ENCODE measurements at regions not wholly inside any gene's neighbourhood (a gene's known extent, or its start where the extent isn't known, plus 50 kb on each side); places are given as distances from the start of the nearest gene placed in this dataset.

DNA sequence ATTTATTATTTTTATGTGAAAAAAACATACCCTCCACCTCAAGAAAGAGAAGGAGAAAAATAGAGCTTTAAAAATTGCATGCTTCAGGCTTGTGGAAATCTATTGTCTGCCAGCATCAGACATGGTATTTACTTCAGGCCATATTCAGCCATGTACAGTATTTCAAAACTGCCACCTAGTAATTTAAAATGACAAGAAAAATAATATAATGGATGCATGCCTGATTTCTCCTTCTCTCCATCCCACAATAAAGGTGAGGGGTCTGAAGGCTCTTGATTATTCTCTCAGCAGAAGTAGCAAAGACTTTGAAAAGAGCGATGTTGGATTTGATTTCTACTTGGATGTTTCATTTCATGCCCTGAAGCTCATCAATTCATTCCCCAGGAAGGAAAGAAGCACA lies 250.7 kb downstream of the TBC1D4 start:
- ATAC-seq = no peak
- DNase-seq = no peak

- DNase-seq (no peak), ATAC-seq (peak; percentile 83)
These were observed 255.1 kb downstream of the TBC1D4 start for GRCh38 chr13:75226733-75227435.

- no peak for ATAC-seq
- no peak for DNase-seq
These were observed 255.9 kb downstream of the TBC1D4 start for GRCh38 chr13:75226092-75226491.

DNA sequence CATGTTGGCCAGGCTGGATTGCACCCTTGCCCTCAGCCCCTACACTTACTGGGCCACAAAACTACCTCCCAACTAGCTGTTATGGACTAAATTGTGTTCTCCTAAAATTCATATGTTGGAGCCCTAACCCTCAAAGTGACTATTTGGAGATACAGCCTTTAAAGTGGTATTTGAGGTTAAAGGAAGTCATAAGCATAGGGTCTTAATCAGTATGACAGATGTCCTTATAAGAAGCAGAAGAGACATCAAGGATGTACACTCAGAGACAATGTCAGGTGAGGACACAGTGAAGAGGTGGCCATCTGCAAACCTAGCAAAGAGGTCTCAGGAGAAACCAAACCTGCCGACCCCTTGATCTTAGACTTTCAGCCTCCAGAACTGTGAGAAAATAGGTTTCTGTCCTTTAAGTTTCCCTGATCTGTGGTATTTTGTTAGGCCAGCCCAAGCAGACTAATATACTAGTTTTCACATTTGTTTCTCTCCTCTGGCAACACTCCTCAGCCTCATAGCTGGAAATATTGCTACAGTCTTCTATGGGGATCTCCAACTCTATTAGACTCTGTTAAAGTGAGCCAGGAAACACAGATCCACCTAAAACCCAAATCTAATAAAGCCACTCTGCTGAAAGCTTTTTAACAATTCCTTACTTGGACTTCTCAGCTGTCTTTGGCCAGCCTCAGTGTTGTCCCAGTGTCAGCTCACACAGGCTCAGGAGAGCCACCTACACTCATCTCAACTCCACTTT lies 256.5 kb downstream of the TBC1D4 start:
- no peak for ATAC-seq
- DNase-seq = no peak

DNA sequence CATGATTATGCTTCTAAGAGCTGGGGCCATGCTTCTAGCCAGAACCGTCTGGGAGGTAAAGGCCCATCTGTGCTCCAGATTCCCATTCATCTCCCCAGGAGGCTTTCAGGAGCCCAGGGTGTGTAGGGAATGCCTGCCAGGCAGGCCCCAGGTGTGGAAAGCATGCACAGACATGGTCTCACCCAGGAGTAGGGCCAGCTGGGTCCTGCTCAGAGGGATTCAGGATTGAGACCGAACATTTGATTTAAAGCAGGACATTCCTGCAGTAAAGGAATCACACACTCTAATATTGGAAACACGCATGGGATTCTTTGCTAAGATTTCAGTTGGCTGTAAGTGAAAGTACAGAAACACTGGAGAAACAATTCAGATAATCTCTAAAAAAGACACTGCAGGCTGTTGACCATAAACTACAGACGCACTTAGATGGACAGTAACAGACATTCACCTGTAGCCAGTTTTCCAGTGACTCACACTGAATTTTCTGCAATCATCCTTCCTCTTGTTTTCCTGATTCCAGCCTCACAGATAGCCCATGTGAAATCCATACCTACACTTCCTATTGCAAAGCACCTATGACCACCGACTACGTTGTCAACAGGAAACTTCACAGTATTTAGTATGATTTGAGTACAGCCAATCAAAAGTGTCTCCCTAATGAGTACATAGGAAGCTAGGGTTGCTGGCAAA lies 257.8 kb downstream of the TBC1D4 start:
- ATAC-seq (no peak), DNase-seq (no peak)

DNA sequence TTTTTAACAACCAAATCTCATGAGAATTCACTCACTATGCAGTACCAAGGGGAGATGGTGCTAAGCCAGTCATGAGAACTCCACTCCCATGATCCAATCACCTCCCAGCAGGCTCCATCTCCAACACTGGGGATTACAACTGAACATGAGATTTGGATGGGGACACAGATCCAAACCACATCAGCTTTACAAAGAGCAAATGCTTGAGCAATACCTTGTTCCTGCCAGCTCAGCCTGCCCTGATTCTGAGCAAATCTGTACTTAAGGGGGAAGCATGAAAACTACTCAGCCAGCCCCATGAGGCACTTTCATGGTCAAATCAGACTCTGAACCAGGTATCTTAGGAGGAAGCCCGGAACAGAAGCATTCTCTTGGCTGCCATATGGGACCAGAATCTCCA lies 259.9 kb downstream of the TBC1D4 start:
- DNase-seq (no peak), ATAC-seq (no peak)

GRCh38 chr13:75220861-75221260 lies 261.1 kb downstream of the TBC1D4 start:
- DNase-seq = no peak
- no peak for ATAC-seq

DNA sequence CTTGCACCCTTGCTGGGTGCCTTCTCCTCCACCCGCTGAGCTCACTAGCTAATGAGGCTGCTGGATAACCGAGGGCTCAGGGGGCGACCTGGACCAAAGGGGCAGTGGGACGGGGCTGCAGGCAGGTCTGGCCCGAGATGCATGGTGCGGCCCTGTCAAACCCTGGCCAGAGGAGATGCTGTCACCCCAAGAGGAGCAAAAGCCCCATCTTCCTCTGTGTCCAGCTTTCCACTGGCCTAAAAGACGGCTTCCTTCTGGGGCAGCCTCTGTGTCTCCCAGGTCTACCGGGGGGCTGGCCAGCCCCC lies 261.8 kb downstream of the TBC1D4 start:
- ATAC-seq = no peak

GRCh38 chr13:75219479-75220237 lies 262.3 kb downstream of the TBC1D4 start:
- peak; percentile 89 for DNase-seq
- ATAC-seq = peak; percentile 97

More for the DNA sequence above, 261.8 kb downstream of the TBC1D4 start:
- DNase-seq = no peak

DNA sequence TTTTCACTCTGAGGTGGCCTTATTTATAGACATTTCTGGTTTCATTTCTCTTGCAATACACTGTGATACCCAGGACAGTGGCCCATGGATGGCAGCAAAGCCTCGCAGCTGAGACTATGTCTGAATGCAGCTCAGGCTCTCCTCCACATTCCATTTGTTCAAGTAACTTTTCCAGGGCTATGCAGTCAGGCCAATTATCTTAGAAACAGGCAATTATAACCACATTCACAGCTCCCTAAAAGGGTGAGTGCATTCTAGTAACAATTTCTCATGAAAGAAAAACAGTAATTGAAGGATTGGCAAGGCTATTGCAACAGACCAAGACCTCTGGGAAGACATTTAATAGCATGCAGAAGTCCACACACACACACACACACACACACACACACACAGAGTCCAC lies 264.0 kb downstream of the TBC1D4 start:
- DNase-seq = no peak
- ATAC-seq = no peak

- DNase-seq (no peak), ATAC-seq (no peak)
These were observed 265.9 kb downstream of the TBC1D4 start for GRCh38 chr13:75216038-75216437.

GRCh38 chr13:75214846-75215245 lies 267.1 kb downstream of the TBC1D4 start:
- ATAC-seq (no peak), DNase-seq (no peak)

GRCh38 chr13:75202981-75203380 lies 279.0 kb downstream of the TBC1D4 start:
- DNase-seq = no peak

GRCh38 chr13:75197803-75198202 lies 284.2 kb downstream of the TBC1D4 start:
- no peak for DNase-seq
- no peak for ATAC-seq

More at GRCh38 chr13:75202981-75203380, 279.0 kb downstream of the TBC1D4 start:
- ATAC-seq = no peak

DNA sequence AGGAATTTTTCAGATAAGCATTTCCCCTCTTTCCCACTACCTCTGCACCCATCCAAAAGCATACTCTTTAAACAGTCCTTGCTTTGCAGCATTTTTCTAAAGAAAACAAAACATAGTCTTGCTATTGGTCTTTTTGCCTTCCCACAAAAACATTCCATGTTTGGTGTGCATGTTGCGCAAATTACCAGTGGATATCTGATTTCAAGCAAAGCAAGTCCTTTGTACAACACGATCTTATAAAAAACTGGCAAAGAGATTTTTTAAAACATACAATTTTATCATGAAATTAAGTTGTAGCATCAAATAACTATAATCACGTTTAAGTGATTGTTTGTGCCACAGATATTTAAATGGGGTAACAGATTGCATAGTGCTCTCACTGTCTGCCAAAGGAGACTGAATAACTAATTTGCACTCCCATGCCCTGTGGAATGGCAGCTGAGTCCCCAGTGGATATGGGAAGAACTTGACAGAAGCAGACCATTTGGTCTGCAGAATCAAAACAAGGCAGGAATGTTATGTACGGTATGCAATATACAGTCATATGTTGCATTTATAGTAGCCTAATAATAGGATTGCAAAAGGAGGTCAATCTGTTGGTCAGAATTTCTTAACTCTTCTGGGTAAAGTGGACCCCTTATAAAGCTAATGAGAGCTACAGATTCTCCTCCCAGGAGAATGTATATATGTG lies 285.7 kb downstream of the TBC1D4 start:
- no peak for DNase-seq
- ATAC-seq = no peak

DNA sequence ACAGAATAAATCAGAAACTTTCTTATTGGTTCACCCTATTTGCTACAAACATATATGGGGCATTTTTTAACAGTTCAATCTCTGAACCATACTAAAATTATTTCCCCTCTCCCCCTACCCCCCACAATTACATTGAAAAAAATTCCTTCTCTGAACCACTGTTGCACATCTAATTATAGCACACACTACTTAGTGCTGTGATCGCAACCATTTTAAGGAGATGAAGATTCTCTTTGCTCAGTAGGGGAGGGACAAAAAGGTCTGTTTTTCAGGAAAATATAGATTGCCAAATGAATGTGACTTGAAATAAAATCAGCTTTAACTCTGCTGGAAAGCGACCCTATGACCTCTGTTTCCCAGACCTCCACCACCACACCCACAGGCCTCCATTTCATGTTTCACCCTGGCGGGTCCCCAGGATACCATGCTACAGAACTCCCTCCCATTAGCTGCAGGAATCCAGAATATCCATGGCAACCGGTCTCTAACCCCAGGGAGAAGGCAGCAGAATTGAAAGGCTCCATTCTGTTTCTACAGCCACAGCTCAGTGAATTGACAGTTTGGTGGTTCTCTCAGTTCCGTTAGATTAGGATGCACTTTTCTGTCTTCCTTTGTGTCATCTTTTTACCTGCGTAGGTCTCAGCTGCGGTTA lies 286.3 kb downstream of the TBC1D4 start:
- no peak for DNase-seq
- no peak for ATAC-seq

DNA sequence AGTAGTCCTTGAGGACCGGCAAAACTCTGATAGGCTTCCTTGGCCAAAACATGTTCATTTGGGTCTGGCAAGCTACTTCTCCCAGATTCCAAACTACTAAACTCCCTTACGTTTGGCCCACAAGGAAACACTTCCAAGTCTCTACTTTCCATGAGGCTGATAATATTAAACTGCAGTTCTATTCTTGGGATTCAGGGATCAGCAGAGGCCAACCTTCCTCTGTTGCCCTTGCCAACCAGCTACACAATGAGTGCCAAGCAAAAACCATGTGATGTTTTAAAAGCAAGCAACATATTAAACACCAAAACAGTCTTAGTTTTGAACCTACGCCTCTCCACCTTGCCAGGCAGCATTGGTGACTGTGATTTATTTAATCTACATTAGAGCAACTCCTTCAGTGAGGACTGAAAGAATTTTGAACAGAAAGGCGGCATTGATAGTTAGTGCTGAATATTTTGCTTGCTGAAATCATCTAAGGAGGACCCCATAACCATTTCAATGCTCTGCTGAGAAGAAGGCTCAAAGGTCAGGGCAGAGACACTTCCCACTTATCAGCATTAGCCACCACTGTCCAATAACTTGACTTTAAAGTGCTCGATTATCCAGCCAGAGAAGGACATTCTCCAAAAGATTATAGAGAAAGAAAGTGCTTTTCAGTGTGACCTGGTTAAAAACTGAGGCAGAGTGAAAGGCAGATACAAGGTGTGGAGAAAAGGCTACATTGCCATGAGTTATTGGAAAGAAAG lies 287.1 kb downstream of the TBC1D4 start:
- ATAC-seq (no peak), DNase-seq (no peak)

- ATAC-seq = no peak
- DNase-seq = no peak
These were observed 295.6 kb downstream of the TBC1D4 start for GRCh38 chr13:75186379-75186778.

GRCh38 chr13:75181906-75182305 lies 300.1 kb downstream of the TBC1D4 start:
- ATAC-seq (no peak), DNase-seq (no peak)

- DNase-seq (no peak), ATAC-seq (no peak)
These were observed 301.0 kb downstream of the TBC1D4 start for GRCh38 chr13:75180805-75181455.

Data from stimulated activated naive CD8-positive, alpha-beta T cell treated with anti-CD3 and anti-CD28 coated beads, Interleukin-15, Interleukin-2, amounts not matched to agents 100 U/mL and 50 U/mL, for 24 hours (primary cell).